SK-N-MC (cell line): ENCODE measurements at regions not wholly inside any gene's neighbourhood (a gene's known extent, or its start where the extent isn't known, plus 50 kb on each side); places are given as distances from the start of the nearest gene placed in this dataset.

ENCODE experiments used
- EZH2 ChIP-seq: fragments of 200-600 bp; sonication (generic); IDR thresholded peaks from one replicate; pipeline ENCODE4 v1.6.1; 2017; ENCODE audit warnings: antibody characterized with exemption
- POLR2AphosphoS5 ChIP-seq: IDR thresholded peaks from 2 replicates; pipeline ENCODE4 v1.6.1; 2012; ENCODE audit warnings: mild to moderate bottlenecking, low read depth, low read length, borderline replicate concordance

GRCh38 chr10:83736008-83736407, 403.3 kb upstream of the GHITM start:
- TF ChIP-seq EZH2 (no peak), POLR2AphosphoS5 (no peak)
